K562 (cell line): ENCODE measurements at regions not wholly inside any gene's neighbourhood (a gene's known extent, or its start where the extent isn't known, plus 50 kb on each side); places are given as distances from the start of the nearest gene placed in this dataset.
"Not testable (repeated sequence)": the region's sequence is repeated elsewhere in the genome, so short reads cannot be mapped to it uniquely, and the experiment has no call there.

Experiments used
- ARHGAP35 ChIP-seq: fragments of 450-650 bp; IDR thresholded peaks from 2 replicates; pipeline ENCODE4 v1.6.1; 2018; ENCODE audit not compliant: partially characterized antibody
- ATF3 ChIP-seq, 2 experiments: fragments of 450-650 bp in 1 of 2; sonication (generic) in 1 of 2; formaldehyde crosslinking in 1 of 2; IDR thresholded peaks in 1 of 2; conservative IDR thresholded peaks in 1 of 2; 2 replicates each; pipeline versions ENCODE4 v1.6.1 to v1.8.1; 2016 to 2023; ENCODE audit warnings: mild to moderate bottlenecking in 2 of 2, moderate library complexity in 2 of 2, inconsistent platforms in 1 of 2, missing genetic modification reagents in 1 of 2
- CTCF ChIP-seq, 3 experiments: IDR thresholded peaks in 2 of 3; conservative IDR thresholded peaks in 1 of 3; 2 replicates each; pipeline ENCODE4 v1.5.1; 2011 to 2012; ENCODE audit warnings: low read length in 3 of 3, mild to moderate bottlenecking in 3 of 3, control low read depth in 2 of 3, improper control_type of control experiment in 1 of 3, inconsistent platforms in 1 of 3, low read depth in 1 of 3, mixed read lengths in 1 of 3, moderate library complexity in 1 of 3; ENCODE audit not compliant: insufficient read depth in 2 of 3
- ELF1 ChIP-seq: fragments of 200-800 bp; sonication (Bioruptor generic); IDR thresholded peaks from 2 replicates; pipeline ENCODE4 v1.6.1; 2016; ENCODE audit warnings: missing genetic modification characterization, missing compliant biosample characterization
- EZH2 ChIP-seq: IDR thresholded peaks from 2 replicates; pipeline ENCODE4 v1.6.1; 2012; ENCODE audit warnings: low read depth, mild to moderate bottlenecking, inconsistent platforms, low read length, borderline replicate concordance
- FOXA1 ChIP-seq: fragments of 450-650 bp; IDR thresholded peaks from 2 replicates; pipeline ENCODE4 v1.6.1; 2016; ENCODE audit warnings: mild to moderate bottlenecking, borderline replicate concordance
- KLF16 ChIP-seq: IDR thresholded peaks from 2 replicates; pipeline ENCODE4 v1.6.1; 2016; ENCODE audit warnings: antibody characterized with exemption
- LARP7 ChIP-seq: fragments of 450-650 bp; IDR thresholded peaks from 2 replicates; pipeline ENCODE4 v1.6.1; 2016
- NFIC ChIP-seq: fragments of 450-650 bp; IDR thresholded peaks from 2 replicates; pipeline ENCODE4 v1.6.1; 2017; ENCODE audit warnings: mild to moderate bottlenecking, inconsistent platforms
- NFYB ChIP-seq: IDR thresholded peaks from 2 replicates; pipeline ENCODE4 v1.6.1; 2011; ENCODE audit warnings: mild to moderate bottlenecking, moderate library complexity; ENCODE audit not compliant: insufficient read length; ENCODE audit errors: extremely low read depth
- NR2C2 ChIP-seq, 2 experiments: fragments of 200-800 bp in 1 of 2; sonication (Bioruptor generic) in 1 of 2; sonication (generic) in 1 of 2; formaldehyde crosslinking in 1 of 2; IDR thresholded peaks; 2 replicates each; pipeline versions ENCODE4 v1.6.1 to v1.8.0; 2016 to 2022; ENCODE audit warnings: mild to moderate bottlenecking in 1 of 2, missing compliant biosample characterization in 1 of 2, missing genetic modification characterization in 1 of 2, missing genetic modification reagents in 1 of 2
- RAD21 ChIP-seq, 2 experiments: fragments of 250-450 bp in 1 of 2; fragments of 450-650 bp in 1 of 2; sonication (Bioruptor Pico) in 1 of 2; formaldehyde crosslinking in 1 of 2; IDR thresholded peaks in 1 of 2; conservative IDR thresholded peaks in 1 of 2; 2 replicates each; pipeline versions ENCODE4 v1.4.0 to v1.8.0; 2020 to 2022; ENCODE audit warnings: mild to moderate bottlenecking in 2 of 2, moderate library complexity in 1 of 2
- ZBTB40 ChIP-seq, 2 experiments: fragments of 450-650 bp in 1 of 2; sonication (generic) in 1 of 2; formaldehyde crosslinking in 1 of 2; IDR thresholded peaks; 2 replicates each; pipeline versions ENCODE4 v1.7.1 to v1.9.0; 2016 to 2022; ENCODE audit warnings: inconsistent platforms in 1 of 2, mild to moderate bottlenecking in 1 of 2, missing genetic modification reagents in 1 of 2

- not testable (repeated sequence) for TF ChIP-seq KLF16; NFYB; EZH2; ZBTB40 (IDR thresholded peaks at IDR 0.05); ZBTB40 (CRISPR knock-in tag; IDR thresholded peaks at IDR 0.05); NR2C2 (CRISPR knock-in tag; IDR thresholded peaks at IDR 0.05); NR2C2 (tag; IDR thresholded peaks at IDR 0.05); NFIC; FOXA1; CTCF (IDR thresholded peaks at IDR 0.05 in 2 of 3, conservative IDR thresholded peaks at IDR 0.05 in 1 of 3; ENCODE audit: insufficient read depth in 2 of 3, low read depth in 1 of 3, low read length in 3 of 3); ELF1 (tag); LARP7; RAD21 (CRISPR knock-in tag; conservative IDR thresholded peaks at IDR 0.05 in 1 of 2, IDR thresholded peaks at IDR 0.05 in 1 of 2); ARHGAP35; ATF3 (IDR thresholded peaks at IDR 0.05); ATF3 (CRISPR knock-in tag; conservative IDR thresholded peaks at IDR 0.05)
Observed at GRCh38 chr2:87631402-87631801, 116.5 kb upstream of the PLGLB2 start.
